HG03432 (cell line): ENCODE measurements at regions not wholly inside any gene's neighbourhood (a gene's known extent, or its start where the extent isn't known, plus 50 kb on each side); places are given as distances from the start of the nearest gene placed in this dataset.

Experiments
- ATAC-seq: cut with Tn5 transposase; IDR thresholded peaks from one replicate; pipeline ENCODE4 v1.9.1; 2021; ENCODE audit warnings: mild to moderate bottlenecking, moderate library complexity; ENCODE audit not compliant: unreplicated experiment

DNA sequence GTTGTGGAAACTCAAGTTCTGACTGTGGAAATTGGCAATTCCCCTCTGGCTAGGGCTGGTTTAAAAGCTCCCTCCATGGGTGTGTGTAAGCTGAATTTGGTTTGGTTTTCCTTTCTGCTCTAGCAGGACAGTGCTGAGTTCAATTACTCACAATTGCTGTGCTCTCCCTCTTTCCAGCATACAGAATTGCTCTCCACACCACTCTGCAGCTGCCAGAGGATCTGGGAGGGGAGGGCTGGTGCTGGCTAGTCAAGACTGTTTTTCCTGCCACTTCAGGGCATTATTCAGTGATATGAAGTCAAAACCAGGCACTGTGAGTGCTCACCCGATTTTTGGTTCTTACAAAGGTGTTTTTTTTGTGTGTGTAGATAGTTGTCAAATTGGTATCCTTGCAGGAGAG, 336.9 kb upstream of the SLC24A2 start:
- no peak for ATAC-seq

GRCh38 chr9:20119566-20119965, 330.7 kb upstream of the SLC24A2 start:
- no peak for ATAC-seq

GRCh38 chr9:20117986-20118385, 329.1 kb upstream of the SLC24A2 start:
- no peak for ATAC-seq

- no peak for ATAC-seq
Measured at GRCh38 chr9:20117482-20117881, 328.6 kb upstream of the SLC24A2 start.

DNA sequence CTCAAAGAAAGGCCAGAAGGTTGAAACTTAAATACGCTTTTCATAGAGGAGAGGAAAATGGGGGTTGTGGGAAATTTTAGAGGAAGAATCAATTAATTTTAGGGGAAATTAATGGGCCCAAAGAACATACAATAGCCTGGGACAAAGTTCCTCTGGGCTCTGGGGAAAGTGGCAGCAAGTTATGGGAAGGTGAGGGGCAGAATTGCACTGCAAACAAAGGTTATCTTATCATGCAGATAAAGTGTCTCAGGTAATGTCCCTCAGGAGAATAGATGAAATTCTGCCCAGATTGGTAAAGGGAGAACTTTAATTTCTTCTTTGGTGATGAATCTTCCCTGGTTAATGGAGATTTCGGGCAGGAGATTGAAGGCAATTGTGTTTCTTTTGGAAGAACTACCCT, 326.1 kb upstream of the SLC24A2 start:
- no peak for ATAC-seq

DNA sequence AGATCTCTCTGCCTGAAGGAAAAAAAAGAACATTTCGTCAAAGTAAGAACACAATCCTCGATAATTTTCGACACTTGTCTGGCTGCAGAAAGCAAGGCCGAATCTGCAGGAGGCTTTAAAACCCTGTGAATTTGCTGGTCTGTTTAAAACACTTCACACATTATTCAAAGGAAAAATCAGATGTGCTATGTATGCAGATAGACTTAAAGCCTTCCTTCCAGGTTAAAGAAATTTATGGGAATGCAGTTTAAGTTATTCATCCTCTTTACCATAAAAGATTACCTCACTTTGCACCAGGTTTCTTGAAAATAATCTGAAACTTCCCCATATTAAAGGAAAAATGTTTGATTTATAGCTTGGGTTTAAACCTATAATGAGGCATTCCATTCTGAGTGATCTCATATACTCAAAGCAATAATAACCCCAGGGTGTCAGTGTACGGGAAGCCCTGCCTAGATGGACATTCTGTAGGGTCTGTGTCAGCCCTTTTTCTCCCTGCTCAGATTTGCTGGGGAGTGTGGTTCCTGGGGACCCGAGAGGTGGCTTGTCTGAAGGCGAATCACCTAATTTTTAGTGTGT, 323.5 kb upstream of the SLC24A2 start:
- no peak for ATAC-seq

DNA sequence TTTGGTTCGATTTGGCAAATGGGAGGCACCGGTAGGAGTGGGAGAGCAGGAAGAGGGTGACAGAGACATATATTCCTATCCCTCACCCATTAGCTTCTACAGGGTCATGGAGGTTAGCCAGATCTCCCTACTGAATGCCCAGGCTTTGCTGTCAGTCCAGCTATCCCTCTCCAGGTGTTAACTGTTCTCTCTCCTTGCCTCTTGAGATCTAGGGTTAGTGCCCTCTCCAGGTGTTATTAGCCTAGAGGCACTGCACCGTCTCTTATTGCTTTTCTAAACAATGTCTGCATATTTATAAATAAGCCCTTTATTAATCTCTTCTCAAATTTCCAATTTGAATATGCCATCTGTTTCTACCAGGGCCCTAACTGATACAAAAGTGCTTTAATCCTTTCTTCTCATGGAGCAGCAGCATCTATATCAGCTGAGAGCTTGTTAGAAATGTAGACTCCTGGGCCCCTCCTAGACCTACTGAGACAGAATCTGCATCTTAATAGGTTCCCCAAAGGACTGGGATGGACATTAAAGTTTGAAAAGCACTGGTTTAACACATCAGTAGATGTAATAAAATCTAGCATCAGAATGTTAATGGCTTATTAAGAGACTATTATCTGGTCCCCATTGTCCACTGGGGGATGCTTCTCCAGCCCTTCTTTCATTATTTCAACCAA, 322.5 kb upstream of the SLC24A2 start:
- ATAC-seq = no peak

DNA sequence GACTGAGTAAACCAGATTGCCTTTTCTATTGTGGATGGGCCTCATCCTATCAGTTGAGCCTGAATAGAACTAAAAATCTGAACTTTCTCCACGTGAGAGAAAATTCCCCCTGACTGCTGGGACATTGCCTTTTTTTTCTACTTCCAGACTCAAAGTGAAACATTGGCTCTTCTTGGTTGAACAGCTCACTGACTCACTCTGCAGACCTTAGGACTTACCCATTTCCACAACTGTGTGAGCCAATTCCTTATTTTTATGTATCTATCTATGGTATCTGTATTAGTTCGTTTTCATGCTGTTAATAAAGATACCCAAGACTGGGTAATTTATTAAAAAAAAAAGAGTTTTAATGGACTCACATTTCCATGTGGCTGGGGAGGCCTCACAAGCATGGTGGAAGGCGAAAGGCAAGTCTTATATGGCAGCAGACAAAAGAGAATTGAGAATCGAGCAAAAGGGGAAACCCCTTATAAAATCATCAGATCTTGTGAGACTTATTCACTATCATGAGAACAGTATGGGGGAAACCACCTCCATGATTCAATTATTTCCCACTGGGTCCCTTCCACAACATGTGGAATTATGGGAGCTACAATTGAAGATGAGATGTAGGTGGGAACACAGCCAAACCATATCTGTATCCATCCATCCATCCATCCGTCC, 306.7 kb upstream of the SLC24A2 start:
- no peak for ATAC-seq

DNA sequence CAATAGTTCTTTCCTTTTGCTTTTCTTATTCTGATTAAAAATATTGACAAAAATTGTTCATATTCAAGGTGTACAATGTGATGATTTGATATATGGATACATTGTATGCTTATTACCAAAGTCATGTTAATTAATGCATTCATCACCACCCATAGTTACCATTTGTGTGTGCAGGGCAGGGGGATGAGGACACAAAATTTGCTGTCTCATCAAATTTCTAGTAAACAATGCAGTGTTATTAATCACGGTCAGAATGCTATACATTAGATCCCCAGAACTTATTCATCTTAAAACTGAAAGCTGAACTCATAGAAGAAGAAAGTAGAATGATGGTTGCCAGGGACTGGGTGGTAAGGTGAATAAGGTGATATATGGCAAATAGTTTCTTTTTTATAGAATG, 303.7 kb upstream of the SLC24A2 start:
- no peak for ATAC-seq

DNA sequence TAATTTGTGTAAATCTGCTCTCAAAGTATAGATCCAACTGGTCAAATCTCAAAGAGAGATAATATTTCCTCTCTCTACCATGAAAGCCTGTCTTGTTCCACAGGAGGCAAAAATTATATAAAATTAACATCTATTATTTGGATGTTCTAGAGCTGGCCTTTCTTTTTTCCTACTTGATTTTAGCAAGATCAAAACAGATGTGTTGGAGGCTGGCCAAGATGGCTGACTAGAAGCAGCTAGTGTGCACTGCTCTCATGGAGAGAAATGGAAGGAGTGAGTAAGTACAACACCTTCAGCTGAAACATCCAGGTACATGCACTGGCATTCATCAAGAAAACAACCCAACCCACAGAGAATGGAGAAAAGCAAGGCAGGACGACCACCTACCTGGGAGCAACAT, 298.6 kb upstream of the SLC24A2 start:
- no peak for ATAC-seq

- no peak for ATAC-seq
Measured at GRCh38 chr9:20085842-20086241, 297.0 kb upstream of the SLC24A2 start.

DNA sequence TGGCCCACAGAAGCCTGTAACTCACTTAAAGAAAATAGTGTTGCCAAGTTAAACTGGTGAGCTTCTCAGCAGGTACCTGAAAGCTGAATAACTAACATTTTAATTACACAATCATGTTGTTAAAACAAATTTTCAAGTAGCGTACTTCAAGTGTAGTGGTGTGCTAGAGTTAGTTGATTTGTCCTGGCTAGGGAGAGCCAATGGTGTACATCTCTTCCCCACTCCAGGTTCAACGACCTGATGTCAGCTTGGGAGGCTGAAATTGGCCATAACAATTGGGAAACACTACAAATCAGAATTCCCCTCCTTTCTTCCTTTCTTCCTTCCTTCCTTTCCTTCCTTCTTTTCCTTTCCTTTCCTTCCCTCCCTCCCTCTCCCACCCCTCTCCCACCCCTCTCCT, 295.3 kb upstream of the SLC24A2 start:
- ATAC-seq = no peak

GRCh38 chr9:20083390-20083789, 294.6 kb upstream of the SLC24A2 start:
- no peak for ATAC-seq

DNA sequence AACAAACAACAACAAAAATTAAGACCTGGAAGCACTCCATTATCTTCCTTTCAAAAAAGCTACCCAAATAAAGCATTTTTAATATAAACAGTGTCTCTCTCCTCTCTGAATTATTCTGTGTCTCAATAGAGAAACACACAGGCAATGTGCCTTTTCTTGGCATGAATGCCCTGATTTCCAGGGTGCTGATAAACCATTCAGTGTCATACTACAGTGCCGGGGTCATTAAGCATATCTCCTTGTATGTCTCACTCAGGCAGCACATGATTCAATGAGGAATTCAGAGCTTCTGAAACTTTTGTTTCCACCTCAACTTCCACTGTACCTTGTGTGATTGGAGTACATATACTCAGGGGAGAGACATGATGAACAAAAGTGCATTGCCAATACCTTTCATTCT, 294.0 kb upstream of the SLC24A2 start:
- ATAC-seq = no peak

- ATAC-seq = no peak
Measured at GRCh38 chr9:20082406-20082805, 293.6 kb upstream of the SLC24A2 start.

DNA sequence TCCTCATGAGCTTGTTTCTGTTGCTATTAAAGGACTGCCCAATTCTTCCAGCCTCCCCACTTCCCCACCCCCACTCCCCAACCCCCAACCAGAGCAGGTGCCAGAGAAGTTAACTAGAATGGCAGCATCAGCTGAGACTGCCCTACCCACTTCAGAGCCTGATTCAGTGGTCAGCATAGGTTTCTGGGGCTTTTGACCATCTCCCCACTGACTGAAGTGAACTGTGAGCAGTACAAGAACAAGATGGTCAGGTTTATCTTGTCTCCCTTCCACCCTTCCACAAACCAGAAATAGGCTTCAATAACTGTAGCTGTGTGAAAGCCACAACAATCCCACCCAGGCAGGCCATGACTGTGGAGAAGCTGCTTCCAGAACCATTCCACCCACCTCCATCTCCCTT, 289.4 kb upstream of the SLC24A2 start:
- no peak for ATAC-seq

- no peak for ATAC-seq
Measured at GRCh38 chr9:20074291-20074690, 285.5 kb upstream of the SLC24A2 start.

DNA sequence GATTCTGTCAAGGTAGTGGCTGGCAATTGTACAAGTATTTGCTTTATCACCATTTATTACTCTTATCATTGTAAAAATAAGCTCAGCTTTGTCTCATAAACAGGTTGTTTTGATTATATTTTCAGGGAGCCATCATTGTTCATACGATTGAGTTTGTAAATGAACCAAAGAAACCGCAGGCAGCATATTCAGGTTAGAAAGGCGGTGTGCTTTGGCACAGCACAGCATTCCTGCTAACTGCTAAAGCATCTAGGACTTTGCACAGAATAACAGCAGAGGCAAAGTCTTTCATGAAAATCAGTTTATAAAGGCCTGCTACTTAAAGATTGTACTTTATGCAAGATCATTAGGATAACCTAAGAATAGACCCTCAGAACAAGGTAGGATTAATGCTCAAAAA, 281.5 kb upstream of the SLC24A2 start:
- no peak for ATAC-seq

DNA sequence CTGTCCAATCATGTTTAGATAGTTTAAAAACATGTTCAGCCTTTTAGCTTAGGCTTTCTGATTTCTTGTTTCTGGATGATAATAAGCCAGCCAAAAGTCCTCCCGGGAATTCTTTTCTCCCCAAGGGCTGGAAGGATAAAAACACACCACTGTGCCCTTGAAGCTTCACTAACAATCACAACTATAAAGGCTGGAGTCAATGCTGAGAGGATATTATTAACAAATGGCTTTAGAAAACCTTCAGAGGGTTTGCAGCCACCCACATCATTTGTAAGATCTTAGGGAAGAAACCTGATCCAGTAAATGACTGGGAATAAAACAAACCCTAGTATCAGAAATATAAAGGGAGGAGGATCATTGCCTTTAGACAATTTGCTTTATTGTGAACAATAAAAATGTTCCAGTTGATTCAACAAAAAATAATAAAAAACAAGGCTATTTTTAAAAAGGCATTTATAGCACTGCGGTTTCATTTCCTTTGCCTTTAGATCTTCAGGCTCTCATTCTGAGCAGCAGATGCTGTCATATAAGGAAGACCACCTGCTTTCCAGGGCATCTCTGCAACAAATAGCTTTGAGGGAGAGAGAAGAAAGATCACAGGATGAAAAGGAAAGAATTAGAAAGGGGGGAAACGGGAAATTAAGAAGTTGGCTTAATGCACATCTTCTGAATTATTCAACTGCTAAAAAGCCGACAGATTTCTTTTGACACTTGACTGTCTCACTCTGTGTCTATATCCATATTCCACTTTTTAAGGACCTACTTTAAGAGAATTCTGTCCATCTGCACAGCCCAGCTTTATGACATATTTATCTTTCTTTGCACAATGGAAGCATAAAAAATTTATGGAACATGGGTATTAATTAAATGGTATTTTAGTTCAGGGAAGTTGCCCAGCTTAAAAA, 277.2 kb upstream of the SLC24A2 start:
- ATAC-seq = no peak

GRCh38 chr9:20065046-20065445, 276.2 kb upstream of the SLC24A2 start:
- no peak for ATAC-seq

DNA sequence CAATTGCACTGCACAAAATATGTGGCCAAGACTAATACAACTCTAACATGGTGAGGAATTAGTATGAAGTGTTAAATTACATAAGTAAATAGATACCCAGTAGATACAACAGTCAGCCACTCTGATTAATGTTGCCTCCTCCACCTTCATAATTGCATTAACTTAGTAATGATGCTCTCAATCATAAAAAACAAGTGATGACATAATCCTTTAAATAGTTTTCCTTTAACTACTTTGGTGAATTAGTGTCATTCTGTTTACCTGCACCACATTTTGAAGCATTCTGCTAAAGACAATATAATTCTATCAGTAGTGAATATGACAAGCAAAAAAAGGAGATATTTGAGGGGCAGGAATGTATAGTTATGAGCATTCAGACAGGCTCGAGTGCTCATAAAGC, 265.9 kb upstream of the SLC24A2 start:
- ATAC-seq = no peak

GRCh38 chr9:20048985-20049384, 260.1 kb upstream of the SLC24A2 start:
- ATAC-seq = no peak
